ENCODE measurements at regions not wholly inside any gene's neighbourhood (a gene's known extent, or its start where the extent isn't known, plus 50 kb on each side); places are given as distances from the start of the nearest gene placed in this dataset.

- H2AFZ ChIP-seq (ENCODE audit: insufficient read depth, low read depth, low read length, poor library complexity, severe bottlenecking): no peak overlapping the region
- no peak overlapping the region for H3K27ac ChIP-seq (ENCODE audit: low read depth in 1 of 2, low read length in 2 of 2)
- peaks cover 8 to 16% (median 11%) of the 10 kb centered on the region in 7 donors for H3K9me3 Mint-ChIP-seq
- H3K4me3 ChIP-seq (replicated peaks in 1 of 3; ENCODE audit: low read depth in 2 of 3, low read length in 3 of 3): no peak overlapping the region
- TF ChIP-seq CTCF (IDR thresholded peaks at IDR 0.05): no peak
- no peaks in the 10 kb centered on the region for H3K36me3 ChIP-seq (replicated peaks in 1 of 2; ENCODE audit: control insufficient read depth in 1 of 2, insufficient read depth in 2 of 2, low read length in 2 of 2)
- H3K27me3 ChIP-seq (ENCODE audit: control insufficient read depth in 2 of 2, insufficient read depth in 2 of 2, low read length in 2 of 2): no peaks in the 10 kb centered on the region
- H3K36me3 Mint-ChIP-seq: no peaks in the 10 kb centered on the region
- no peak overlapping the region for H3K9ac ChIP-seq (ENCODE audit: insufficient read depth, low read length, poor library complexity, severe bottlenecking)
- no peak overlapping the region for H3K27ac Mint-ChIP-seq
- H3K4me1 ChIP-seq (ENCODE audit: control insufficient read depth in 1 of 2, insufficient read depth in 2 of 2, low read length in 2 of 2): no peaks in the 10 kb centered on the region
- no peak for DNase-seq
- intact Hi-C loops (cut with micrococcal nuclease): no loop called here
- H4K20me1 ChIP-seq (ENCODE audit: insufficient read depth, low read length): no peaks in the 10 kb centered on the region
- no peaks in the 10 kb centered on the region for H3K27me3 Mint-ChIP-seq (ENCODE audit: low read depth in 3 of 3)
- WGBS (ENCODE audit: insufficient coverage): no CpG with 5 or more reads among the region's 3 CpGs
- H3K9me3 ChIP-seq (replicated peaks in 1 of 2; ENCODE audit: control insufficient read depth in 1 of 2, insufficient read depth in 1 of 2, low read length in 2 of 2): peaks cover 13 to 14% of the 10 kb centered on the region in 2 donors
- no peaks in the 10 kb centered on the region for H3K79me2 ChIP-seq (ENCODE audit: insufficient read depth, low read length)
- no peak overlapping the region for H3K4me3 Mint-ChIP-seq
- no peaks in the 10 kb centered on the region for H3K4me1 Mint-ChIP-seq
- no peak overlapping the region for H3K4me2 ChIP-seq (replicated peaks; ENCODE audit: extremely low read depth, low read length, poor library complexity, severe bottlenecking)
These were observed 278.0 kb upstream of the GRIA1 start for GRCh38 chr5:153212471-153212870.

- H3K9ac ChIP-seq (ENCODE audit: insufficient read depth, low read length, poor library complexity, severe bottlenecking): no peak overlapping the region
- no peaks in the 10 kb centered on the region for H3K36me3 Mint-ChIP-seq
- H3K4me2 ChIP-seq (replicated peaks; ENCODE audit: extremely low read depth, low read length, poor library complexity, severe bottlenecking): no peak overlapping the region
- TF ChIP-seq CTCF (IDR thresholded peaks at IDR 0.05): no peak
- no peak for DNase-seq
- no peaks in the 10 kb centered on the region for H3K79me2 ChIP-seq (ENCODE audit: insufficient read depth, low read length)
- H3K36me3 ChIP-seq (replicated peaks in 1 of 2; ENCODE audit: control insufficient read depth in 1 of 2, insufficient read depth in 2 of 2, low read length in 2 of 2): no peaks in the 10 kb centered on the region
- no peaks in the 10 kb centered on the region for H3K27me3 ChIP-seq (ENCODE audit: control insufficient read depth in 2 of 2, insufficient read depth in 2 of 2, low read length in 2 of 2)
- no peaks in the 10 kb centered on the region for H3K4me1 ChIP-seq (ENCODE audit: control insufficient read depth in 1 of 2, insufficient read depth in 2 of 2, low read length in 2 of 2)
- intact Hi-C loops (cut with micrococcal nuclease): no loop called here
- H4K20me1 ChIP-seq (ENCODE audit: insufficient read depth, low read length): no peaks in the 10 kb centered on the region
- no peak overlapping the region for H2AFZ ChIP-seq (ENCODE audit: insufficient read depth, low read depth, low read length, poor library complexity, severe bottlenecking)
- no peak overlapping the region for H3K27ac Mint-ChIP-seq
- H3K4me3 Mint-ChIP-seq: no peak overlapping the region
- no peak overlapping the region for H3K27ac ChIP-seq (ENCODE audit: low read depth in 1 of 2, low read length in 2 of 2)
- H3K4me1 Mint-ChIP-seq: no peaks in the 10 kb centered on the region
- no peaks in the 10 kb centered on the region for H3K27me3 Mint-ChIP-seq (ENCODE audit: low read depth in 3 of 3)
- peaks cover 0 to 5% of the 10 kb centered on the region in 2 donors for H3K9me3 ChIP-seq (replicated peaks in 1 of 2; ENCODE audit: control insufficient read depth in 1 of 2, insufficient read depth in 1 of 2, low read length in 2 of 2)
- no peak overlapping the region for H3K4me3 ChIP-seq (replicated peaks in 1 of 3; ENCODE audit: low read depth in 2 of 3, low read length in 3 of 3)
- peaks cover 2 to 6% (median 3%) of the 10 kb centered on the region in 7 donors for H3K9me3 Mint-ChIP-seq
These were observed 267.5 kb upstream of the GRIA1 start for GRCh38 chr5:153222936-153223335.
